Mesothelial cell of epicardium (in vitro differentiated cells): ENCODE measurements at regions not wholly inside any gene's neighbourhood (a gene's known extent, or its start where the extent isn't known, plus 50 kb on each side); places are given as distances from the start of the nearest gene placed in this dataset.
A peak's percentile ranks its signal among the peaks of the same experiment; 100 is the strongest.
"Not testable (repeated sequence)": the region's sequence is repeated elsewhere in the genome, so short reads cannot be mapped to it uniquely, and the experiment has no call there.

ENCODE experiments used
- DNase-seq, 2 experiments: peaks; one replicate each; pipeline ENCODE4 v3.0.0; 2021; ENCODE audit warnings: low spot score in 2 of 2; ENCODE audit not compliant: unreplicated experiment in 2 of 2
- H3K27ac Mint-ChIP-seq: 2 replicates; pipeline ENCODE4 v1.8.0; 2021; ENCODE audit warnings: mixed read lengths
- H3K27me3 Mint-ChIP-seq: 2 replicates; pipeline ENCODE4 v1.8.0; 2021; ENCODE audit warnings: low read depth, mixed read lengths
- H3K36me3 Mint-ChIP-seq: 2 replicates; pipeline ENCODE4 v1.8.0; 2021; ENCODE audit warnings: mixed read lengths
- H3K4me1 Mint-ChIP-seq: 2 replicates; pipeline ENCODE4 v1.8.0; 2021; ENCODE audit warnings: mixed read lengths
- H3K4me3 Mint-ChIP-seq: 2 replicates; pipeline ENCODE4 v1.8.0; 2021; ENCODE audit warnings: mild to moderate bottlenecking, moderate library complexity, mixed read lengths
- H3K9me3 Mint-ChIP-seq: 2 replicates; pipeline ENCODE4 v1.8.0; 2021; ENCODE audit warnings: mixed read lengths
- CTCF ChIP-seq: fragments of 200-600 bp; sonication (generic); IDR thresholded peaks from one replicate; pipeline ENCODE4 v1.5.0; 2021; ENCODE audit warnings: antibody characterized with exemption; ENCODE audit not compliant: unreplicated experiment

DNA sequence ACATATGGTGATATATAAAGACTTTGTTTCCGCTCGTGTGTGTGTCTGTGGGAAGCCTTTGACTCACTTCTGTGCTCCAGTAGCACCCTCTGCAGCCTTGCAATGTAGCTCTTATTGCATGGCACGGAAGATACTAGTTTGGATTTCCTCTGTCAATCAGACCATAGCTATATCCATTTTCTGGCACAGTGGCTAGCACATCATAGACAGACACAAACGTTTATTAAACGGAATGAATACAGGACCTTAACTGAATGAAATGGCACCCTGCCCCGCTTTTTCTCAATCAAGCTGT is 124.0 kb upstream of the PTPN20 start:
- DNase-seq, result no peak
- Mint-ChIP-seq H3K36me3 (no peaks in the 10 kb centered on the region), H3K27ac (peak overlapping the region; percentile 96), H3K27me3 (no peaks in the 10 kb centered on the region), H3K4me1 (peaks cover 5% of the 10 kb centered on the region), H3K9me3 (no peaks in the 10 kb centered on the region), H3K4me3 (peak overlapping the region; percentile 100)
- TF ChIP-seq CTCF, result no peak

GRCh38 chr10:46792657-46793357 is 118.4 kb upstream of the PTPN20 start:
- H3K4me3 Mint-ChIP-seq, H3K27me3 Mint-ChIP-seq, DNase-seq, H3K27ac Mint-ChIP-seq, H3K4me1 Mint-ChIP-seq, H3K9me3 Mint-ChIP-seq, H3K36me3 Mint-ChIP-seq: not testable (repeated sequence)

GRCh38 chr10:46796351-46796750 is 114.9 kb upstream of the PTPN20 start:
- not testable (repeated sequence) for H3K27ac Mint-ChIP-seq, H3K36me3 Mint-ChIP-seq, DNase-seq, H3K4me1 Mint-ChIP-seq, H3K9me3 Mint-ChIP-seq, H3K4me3 Mint-ChIP-seq, H3K27me3 Mint-ChIP-seq

- not testable (repeated sequence) for H3K36me3 Mint-ChIP-seq, DNase-seq, H3K9me3 Mint-ChIP-seq, H3K4me1 Mint-ChIP-seq, H3K4me3 Mint-ChIP-seq, H3K27me3 Mint-ChIP-seq, H3K27ac Mint-ChIP-seq
Observed at GRCh38 chr10:46802010-46802409, 109.2 kb upstream of the PTPN20 start.

GRCh38 chr10:46803082-46803481 is 108.1 kb upstream of the PTPN20 start:
- not testable (repeated sequence) for H3K27me3 Mint-ChIP-seq, H3K9me3 Mint-ChIP-seq

GRCh38 chr10:46810222-46810621 is 101.0 kb upstream of the PTPN20 start:
- not testable (repeated sequence) for H3K4me1 Mint-ChIP-seq, DNase-seq, H3K4me3 Mint-ChIP-seq, H3K27ac Mint-ChIP-seq, H3K36me3 Mint-ChIP-seq, H3K9me3 Mint-ChIP-seq, H3K27me3 Mint-ChIP-seq

More at GRCh38 chr10:46803082-46803481, 108.1 kb upstream of the PTPN20 start:
- not testable (repeated sequence) for H3K27ac Mint-ChIP-seq, H3K4me1 Mint-ChIP-seq, H3K4me3 Mint-ChIP-seq, H3K36me3 Mint-ChIP-seq, DNase-seq

GRCh38 chr10:46816126-46816525 is 95.1 kb upstream of the PTPN20 start:
- not testable (repeated sequence) for H3K27me3 Mint-ChIP-seq, H3K27ac Mint-ChIP-seq, H3K4me1 Mint-ChIP-seq, H3K36me3 Mint-ChIP-seq, H3K4me3 Mint-ChIP-seq, H3K9me3 Mint-ChIP-seq, DNase-seq

DNA sequence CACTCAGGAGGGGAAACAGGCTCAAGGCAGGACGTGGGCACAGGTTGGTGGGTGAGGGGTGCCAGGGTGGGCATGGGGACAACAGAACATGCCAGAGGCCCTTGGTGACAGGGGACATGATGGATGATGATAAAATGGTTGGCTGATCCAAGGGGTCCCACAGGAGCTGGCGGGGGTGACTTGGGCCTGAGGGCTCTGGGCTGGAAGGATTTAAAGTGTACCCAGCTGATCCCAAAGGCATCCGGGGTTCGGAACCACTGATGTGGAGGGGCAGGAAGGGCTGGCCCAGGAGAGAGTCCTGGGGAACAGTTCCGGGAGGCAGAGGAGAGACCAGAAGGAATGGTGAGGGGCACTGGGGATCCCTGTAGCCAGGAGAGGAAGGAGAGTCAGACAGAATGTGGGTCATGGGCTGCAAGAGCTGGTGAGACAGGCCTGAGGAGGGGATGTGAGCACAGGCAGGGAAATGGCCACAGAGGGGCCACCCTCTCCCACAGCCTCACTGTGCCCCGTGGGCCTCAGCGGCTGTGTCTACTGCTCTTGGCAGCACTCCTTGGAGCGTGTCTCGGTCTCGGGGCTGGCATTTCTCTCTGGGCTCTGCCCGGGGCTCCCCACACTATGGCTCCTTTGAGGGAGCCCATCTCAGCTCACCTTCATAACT is 70.7 kb upstream of the PTPN20 start:
- H3K36me3 Mint-ChIP-seq, H3K4me1 Mint-ChIP-seq, H3K4me3 Mint-ChIP-seq, H3K27ac Mint-ChIP-seq, H3K27me3 Mint-ChIP-seq, H3K9me3 Mint-ChIP-seq, DNase-seq: not testable (repeated sequence)

GRCh38 chr10:46841051-46841593 is 70.1 kb upstream of the PTPN20 start:
- not testable (repeated sequence) for H3K9me3 Mint-ChIP-seq

DNA sequence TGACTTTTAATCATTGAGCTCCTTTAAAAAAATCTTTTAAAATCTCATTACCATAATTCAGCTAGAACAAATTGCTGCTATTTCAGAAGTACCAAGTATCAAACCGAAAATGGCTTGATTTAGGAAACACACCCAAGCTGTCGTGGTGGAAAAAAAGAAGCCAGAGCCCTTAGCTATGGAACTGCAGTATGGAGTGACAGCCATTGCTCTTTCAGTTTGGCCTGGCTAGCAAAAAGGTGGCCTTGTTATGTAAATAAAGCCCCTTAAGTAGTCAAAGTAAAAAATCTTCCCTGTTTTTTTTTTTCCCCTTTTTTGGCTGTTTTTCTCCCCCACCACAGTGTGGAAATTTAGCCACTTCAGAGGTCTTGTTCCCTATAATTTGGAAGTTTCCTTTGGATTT is 66.0 kb upstream of the PTPN20 start:
- not testable (repeated sequence) for H3K36me3 Mint-ChIP-seq, H3K27ac Mint-ChIP-seq, H3K4me3 Mint-ChIP-seq, H3K27me3 Mint-ChIP-seq, H3K4me1 Mint-ChIP-seq, DNase-seq, H3K9me3 Mint-ChIP-seq

More at GRCh38 chr10:46841051-46841593, 70.1 kb upstream of the PTPN20 start:
- H3K27ac Mint-ChIP-seq, H3K4me1 Mint-ChIP-seq, H3K36me3 Mint-ChIP-seq, H3K27me3 Mint-ChIP-seq, H3K4me3 Mint-ChIP-seq, DNase-seq: not testable (repeated sequence)

- H3K27me3 Mint-ChIP-seq, DNase-seq, H3K9me3 Mint-ChIP-seq, H3K36me3 Mint-ChIP-seq, H3K4me1 Mint-ChIP-seq, H3K27ac Mint-ChIP-seq, H3K4me3 Mint-ChIP-seq: not testable (repeated sequence)
Observed at GRCh38 chr10:46845640-46846039, 65.6 kb upstream of the PTPN20 start.

- not testable (repeated sequence) for H3K36me3 Mint-ChIP-seq, H3K9me3 Mint-ChIP-seq, H3K27me3 Mint-ChIP-seq, H3K4me1 Mint-ChIP-seq, DNase-seq, H3K27ac Mint-ChIP-seq, H3K4me3 Mint-ChIP-seq
Observed at GRCh38 chr10:46860753-46861152, 50.5 kb upstream of the PTPN20 start.
